Thyroid gland (tissue), 4 donors: ENCODE measurements at regions not wholly inside any gene's neighbourhood (a gene's known extent, or its start where the extent isn't known, plus 50 kb on each side); places are given as distances from the start of the nearest gene placed in this dataset.

Experiments used
- DNase-seq, 2 donors: peaks; one replicate each; pipeline ENCODE4 v3.0.0-alpha.2; 2019
- H3K27ac ChIP-seq, 3 donors: fragments of 200-600 bp; sonication (generic); 1 replicate in 2 of 3; 2 replicates in 1 of 3; pipeline ENCODE4 v1.5.1; 2016 to 2019; ENCODE audit warnings: mild to moderate bottlenecking in 1 of 3, moderate library complexity in 1 of 3
- H3K27me3 ChIP-seq: fragments of 200-600 bp; sonication (generic); one replicate; pipeline ENCODE4 v1.5.1; 2019
- H3K36me3 ChIP-seq, 2 donors: fragments of 200-600 bp; sonication (generic); one replicate each; pipeline ENCODE4 v1.5.1; 2016 to 2019
- H3K4me1 ChIP-seq, 2 donors: fragments of 200-600 bp; sonication (generic); one replicate each; pipeline ENCODE4 v1.5.1; 2017 to 2019
- H3K4me3 ChIP-seq, 3 donors: fragments of 200-600 bp; sonication (generic); replicated peaks in 1 of 3; 1 replicate in 2 of 3; 2 replicates in 1 of 3; pipeline ENCODE4 v1.5.1; 2016; ENCODE audit warnings: mild to moderate bottlenecking in 1 of 3
- H3K9me3 ChIP-seq: fragments of 200-600 bp; sonication (generic); one replicate; pipeline ENCODE4 v1.5.1; 2017
- CTCF ChIP-seq, 6 experiments: fragments of 200-600 bp in 3 of 6; fragments of 450-650 bp in 3 of 6; sonication (generic) in 3 of 6; IDR thresholded peaks; one replicate each; pipeline ENCODE4 v1.5.1; 2016 to 2019; ENCODE audit warnings: antibody characterized with exemption in 6 of 6, mild to moderate bottlenecking in 2 of 6, inconsistent platforms in 1 of 6, moderate library complexity in 1 of 6
- POLR2A ChIP-seq, 2 donors: fragments of 450-650 bp; IDR thresholded peaks; one replicate each; pipeline ENCODE4 v1.6.1; 2017; ENCODE audit warnings: antibody characterized with exemption in 2 of 2, mild to moderate bottlenecking in 2 of 2, moderate library complexity in 1 of 2
- WGBS, 2 donors: methylation state at CpG; one replicate each; pipeline ENCODE4 v1.1.5; 2017; 5-methylcytosine and 5-hydroxymethylcytosine counted together
- intact Hi-C: fragments of 100-400 bp; cut with DNase I; formaldehyde crosslinking; loops from one replicate; pipeline ENCODE4 v1.15.1; 2023

- H3K9me3 ChIP-seq = no peaks in the 10 kb centered on the region
- H3K27ac ChIP-seq = no peak overlapping the region
- no peaks in the 10 kb centered on the region for H3K36me3 ChIP-seq
- TF ChIP-seq POLR2A (IDR thresholded peaks at IDR 0.05) (no peak), CTCF (IDR thresholded peaks at IDR 0.05) (no peak)
- 88 to 93% methylated on average over 4 of the region's 4 CpGs for WGBS, 2 donors
- H3K4me3 ChIP-seq = no peak overlapping the region
- intact Hi-C loops = no loop called here
- H3K4me1 ChIP-seq = peaks cover 9 to 26% of the 10 kb centered on the region in 2 donors
- DNase-seq = no peak
- H3K27me3 ChIP-seq = no peaks in the 10 kb centered on the region
These were observed 92.8 kb downstream of the KATNIP start for GRCh38 chr16:27642756-27643155.

- no peaks in the 10 kb centered on the region for H3K27me3 ChIP-seq
- peaks cover 9 to 12% of the 10 kb centered on the region in 2 donors for H3K4me1 ChIP-seq
- H3K36me3 ChIP-seq = no peaks in the 10 kb centered on the region
- no peak overlapping the region for H3K27ac ChIP-seq
- TF ChIP-seq POLR2A (IDR thresholded peaks at IDR 0.05) = no peak
- no peak for TF ChIP-seq CTCF (IDR thresholded peaks at IDR 0.05)
- no peak overlapping the region for H3K4me3 ChIP-seq
- intact Hi-C loops = no loop called here
- 78 to 79% methylated on average over 8 of the region's 8 CpGs for WGBS, 2 donors
- H3K9me3 ChIP-seq = no peaks in the 10 kb centered on the region
- DNase-seq = no peak
These were observed 94.2 kb downstream of the KATNIP start for GRCh38 chr16:27644165-27644564.

DNA sequence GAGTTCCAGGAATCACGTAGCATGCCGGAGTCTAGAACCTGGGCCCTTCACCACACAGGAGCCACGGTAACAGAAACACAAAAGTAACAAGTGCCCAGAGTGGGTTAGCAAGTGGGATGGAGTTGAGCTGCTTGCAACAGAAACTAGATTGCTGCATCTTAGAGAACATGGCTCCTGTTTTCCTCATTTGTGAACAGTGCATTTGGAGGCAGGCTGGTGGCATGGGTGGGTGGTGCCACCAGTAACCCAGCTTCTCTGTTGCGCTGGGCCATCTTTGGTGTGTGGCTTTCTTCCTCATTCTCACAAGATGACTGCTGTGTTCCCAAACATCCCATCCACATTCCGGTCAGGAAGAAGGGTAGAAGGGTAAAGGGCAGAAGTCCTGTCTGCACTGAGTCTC lies 95.5 kb downstream of the KATNIP start:
- intact Hi-C loops = no loop called here
- H3K36me3 ChIP-seq = no peaks in the 10 kb centered on the region
- H3K4me1 ChIP-seq = peaks cover 0 to under 1% of the 10 kb centered on the region in 2 donors
- no peak overlapping the region for H3K4me3 ChIP-seq
- TF ChIP-seq CTCF (IDR thresholded peaks at IDR 0.05) (no peak), POLR2A (IDR thresholded peaks at IDR 0.05) (no peak)
- no peaks in the 10 kb centered on the region for H3K27me3 ChIP-seq
- H3K9me3 ChIP-seq = no peaks in the 10 kb centered on the region
- WGBS, 2 donors = 98% methylated on average over 5 of the region's 5 CpGs
- DNase-seq = no peak
- H3K27ac ChIP-seq = no peak overlapping the region

DNA sequence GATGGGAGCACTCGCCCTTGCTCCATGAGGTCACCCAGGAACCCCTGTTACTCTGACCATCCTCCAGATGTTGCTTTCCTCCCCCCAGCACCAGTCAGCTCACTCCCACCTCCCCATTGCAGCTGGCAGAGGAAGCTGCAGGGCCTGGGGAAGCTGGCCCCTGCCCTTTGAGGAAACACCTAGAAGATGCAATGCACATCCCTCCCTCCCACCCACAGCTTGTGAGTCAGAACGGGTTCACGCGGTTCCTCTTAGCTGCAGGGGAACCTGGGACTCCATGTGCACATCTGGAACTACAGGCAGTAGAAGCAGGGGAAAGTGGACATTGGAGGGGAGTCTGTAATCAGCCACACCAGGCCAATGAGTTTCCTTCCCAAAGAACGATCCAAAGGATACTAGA lies 96.9 kb downstream of the KATNIP start:
- no peaks in the 10 kb centered on the region for H3K9me3 ChIP-seq
- no peak overlapping the region for H3K27ac ChIP-seq
- no peak overlapping the region for H3K4me3 ChIP-seq
- TF ChIP-seq CTCF (IDR thresholded peaks at IDR 0.05) (no peak), POLR2A (IDR thresholded peaks at IDR 0.05) (no peak)
- no peaks in the 10 kb centered on the region for H3K27me3 ChIP-seq
- no peaks in the 10 kb centered on the region for H3K36me3 ChIP-seq
- DNase-seq = no peak
- intact Hi-C loops = no loop called here
- WGBS, 2 donors = 71% methylated on average over 5 of the region's 5 CpGs
- no peaks in the 10 kb centered on the region for H3K4me1 ChIP-seq

DNA sequence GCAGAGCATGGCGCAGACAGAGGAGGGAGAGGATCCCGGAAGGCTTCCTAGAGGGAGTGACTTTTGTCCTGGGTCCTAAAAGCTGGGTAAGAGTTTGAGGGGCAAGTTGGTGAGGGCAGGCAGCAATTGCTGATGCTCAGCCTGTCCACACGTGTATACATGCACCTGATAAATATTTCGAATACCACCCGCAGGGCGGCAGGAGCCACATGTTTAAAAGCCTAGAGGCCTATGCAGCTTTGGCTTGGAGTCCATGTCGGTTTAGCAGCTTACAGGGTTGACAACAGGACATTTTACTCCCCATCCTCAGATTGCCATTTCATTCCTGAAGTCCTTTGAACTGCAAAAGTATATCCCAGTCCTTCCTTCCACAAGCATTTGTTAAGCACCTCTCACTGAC lies 99.1 kb downstream of the KATNIP start:
- no peaks in the 10 kb centered on the region for H3K9me3 ChIP-seq
- H3K27ac ChIP-seq = no peak overlapping the region
- no peaks in the 10 kb centered on the region for H3K27me3 ChIP-seq
- intact Hi-C loops = no loop called here
- H3K4me1 ChIP-seq = no peaks in the 10 kb centered on the region
- WGBS, 2 donors = 94 to 96% methylated on average over 7 of the region's 7 CpGs
- H3K4me3 ChIP-seq = no peak overlapping the region
- H3K36me3 ChIP-seq = no peaks in the 10 kb centered on the region
- no peak for DNase-seq
- TF ChIP-seq CTCF (IDR thresholded peaks at IDR 0.05) (no peak), POLR2A (IDR thresholded peaks at IDR 0.05) (no peak)
